ENCODE measurements at regions not wholly inside any gene's neighbourhood (a gene's known extent, or its start where the extent isn't known, plus 50 kb on each side); places are given as distances from the start of the nearest gene placed in this dataset.

- peak in 2 of 6 donors; percentile 7 to 22 for DNase-seq
- H3K9me3 ChIP-seq, result no peaks in the 10 kb centered on the region
- H3K36me3 ChIP-seq, result no peaks in the 10 kb centered on the region
- H3K27ac ChIP-seq, result no peak overlapping the region
- no peak overlapping the region for H3K4me3 ChIP-seq
- no peak for TF ChIP-seq CTCF (IDR thresholded peaks at IDR 0.05)
- H3K27me3 ChIP-seq, result no peaks in the 10 kb centered on the region
- ATAC-seq, result no peak
- no peak for FAIRE-seq
- H3K4me1 ChIP-seq, result no peaks in the 10 kb centered on the region
- intact Hi-C loops (cut with DNase I), result no loop called here
- WGBS, 2 donors, result 79 to 81% methylated on average over 8 of the region's 8 CpGs
Measured at GRCh38 chr10:124288486-124288885, 130.2 kb downstream of the OAT start.

GRCh38 chr10:124287791-124288190 is 130.9 kb downstream of the OAT start:
- ATAC-seq, result no peak
- no peak for FAIRE-seq
- H3K36me3 ChIP-seq, result no peaks in the 10 kb centered on the region
- H3K4me1 ChIP-seq, result no peaks in the 10 kb centered on the region
- TF ChIP-seq CTCF (IDR thresholded peaks at IDR 0.05), result no peak
- 81 to 85% methylated on average over 9 of the region's 9 CpGs for WGBS, 2 donors
- H3K27me3 ChIP-seq, result no peaks in the 10 kb centered on the region
- peak in 2 of 6 donors; percentile 6 to 28 for DNase-seq
- H3K9me3 ChIP-seq, result no peaks in the 10 kb centered on the region
- H3K27ac ChIP-seq, result no peak overlapping the region
- intact Hi-C loops (cut with DNase I), result no loop called here
- no peak overlapping the region for H3K4me3 ChIP-seq

GRCh38 chr10:124287071-124287685 is 131.5 kb downstream of the OAT start:
- ATAC-seq (no peak), FAIRE-seq (no peak), DNase-seq (peak in 2 of 6 donors; percentile 7 to 33)
- no peaks in the 10 kb centered on the region for H3K27me3 ChIP-seq
- 87 to 90% methylated on average over 10 of the region's 10 CpGs for WGBS, 2 donors
- intact Hi-C loops (cut with DNase I), result no loop called here
- no peaks in the 10 kb centered on the region for H3K4me1 ChIP-seq
- no peaks in the 10 kb centered on the region for H3K36me3 ChIP-seq
- no peak overlapping the region for H3K4me3 ChIP-seq
- H3K9me3 ChIP-seq, result no peaks in the 10 kb centered on the region
- H3K27ac ChIP-seq, result no peak overlapping the region
- no peak for TF ChIP-seq CTCF (IDR thresholded peaks at IDR 0.05)

- DNase-seq, result peak in 1 of 6 donors; percentile 4
- no peaks in the 10 kb centered on the region for H3K36me3 ChIP-seq
- no peak overlapping the region for H3K27ac ChIP-seq
- intact Hi-C loops (cut with DNase I), result no loop called here
- 21 to 37% methylated on average over 1 of the region's 1 CpG for WGBS, 2 donors
- no peaks in the 10 kb centered on the region for H3K9me3 ChIP-seq
- FAIRE-seq, result no peak
- no peaks in the 10 kb centered on the region for H3K4me1 ChIP-seq
- no peak overlapping the region for H3K4me3 ChIP-seq
- H3K27me3 ChIP-seq, result no peaks in the 10 kb centered on the region
- ATAC-seq, result no peak
- no peak for TF ChIP-seq CTCF (IDR thresholded peaks at IDR 0.05)
Measured at GRCh38 chr10:124286621-124287020, 132.1 kb downstream of the OAT start.
